Uterus (tissue), 3 donors: ENCODE measurements at regions not wholly inside any gene's neighbourhood (a gene's known extent, or its start where the extent isn't known, plus 50 kb on each side); places are given as distances from the start of the nearest gene placed in this dataset.

Source experiments
- DNase-seq, 2 donors: peaks; one replicate each; pipeline ENCODE4 v3.0.0-alpha.2; 2019 to 2020
- H3K27ac ChIP-seq, 2 donors: fragments of 200-600 bp; sonication (generic); 1 replicate in 1 of 2; 2 replicates in 1 of 2; pipeline ENCODE4 v1.5.1; 2016 to 2018
- H3K27me3 ChIP-seq, 2 donors: fragments of 200-600 bp; sonication (generic); one replicate each; pipeline ENCODE4 v1.5.1; 2018 to 2019; ENCODE audit warnings: control low read depth in 1 of 2
- H3K36me3 ChIP-seq, 2 donors: fragments of 200-600 bp; sonication (generic); one replicate each; pipeline ENCODE4 v1.5.1; 2019; ENCODE audit warnings: control low read depth in 1 of 2
- H3K4me1 ChIP-seq, 2 donors: fragments of 200-600 bp; sonication (generic); one replicate each; pipeline ENCODE4 v1.5.1; 2018 to 2019; ENCODE audit warnings: control low read depth in 1 of 2
- H3K4me3 ChIP-seq, 2 donors: fragments of 200-600 bp; sonication (generic); 1 replicate in 1 of 2; 2 replicates in 1 of 2; pipeline ENCODE4 v1.5.1; 2018 to 2019; ENCODE audit warnings: mild to moderate bottlenecking in 1 of 2
- H3K9me3 ChIP-seq, 2 donors: fragments of 200-600 bp; sonication (generic); one replicate each; pipeline ENCODE4 v1.5.1; 2019; ENCODE audit warnings: control low read depth in 1 of 2
- CTCF ChIP-seq, 4 experiments: fragments of 200-600 bp in 2 of 4; fragments of 450-650 bp in 2 of 4; sonication (generic) in 2 of 4; IDR thresholded peaks; one replicate each; pipeline ENCODE4 v1.5.1; 2016 to 2019; ENCODE audit warnings: antibody characterized with exemption in 4 of 4, mild to moderate bottlenecking in 2 of 4, moderate library complexity in 1 of 4
- POLR2A ChIP-seq, 2 donors: fragments of 450-650 bp; IDR thresholded peaks; one replicate each; pipeline ENCODE4 v1.6.1; 2016; ENCODE audit warnings: antibody characterized with exemption in 2 of 2, mild to moderate bottlenecking in 1 of 2, moderate library complexity in 1 of 2
- intact Hi-C: fragments of 100-400 bp; cut with DNase I; formaldehyde crosslinking; loops from one replicate; pipeline ENCODE4 v1.15.1; 2023; ENCODE audit warnings: low total_unique reads
- donor health status: DM: yes; HTN: yes; CAD: no.

GRCh38 chr5:116778651-116779280 is 204.1 kb upstream of the SEMA6A start:
- intact Hi-C loops = no loop called here
- no peaks in the 10 kb centered on the region for H3K4me1 ChIP-seq
- H3K9me3 ChIP-seq = no peaks in the 10 kb centered on the region
- no peak overlapping the region for H3K4me3 ChIP-seq
- DNase-seq = no peak
- H3K27me3 ChIP-seq = no peaks in the 10 kb centered on the region
- no peaks in the 10 kb centered on the region for H3K36me3 ChIP-seq
- no peak overlapping the region for H3K27ac ChIP-seq
- TF ChIP-seq CTCF (IDR thresholded peaks at IDR 0.05) (no peak), POLR2A (IDR thresholded peaks at IDR 0.05) (no peak)

GRCh38 chr5:116778032-116778431 is 203.4 kb upstream of the SEMA6A start:
- no peak overlapping the region for H3K4me3 ChIP-seq
- no peaks in the 10 kb centered on the region for H3K36me3 ChIP-seq
- TF ChIP-seq POLR2A (IDR thresholded peaks at IDR 0.05) (no peak), CTCF (IDR thresholded peaks at IDR 0.05) (no peak)
- no peaks in the 10 kb centered on the region for H3K9me3 ChIP-seq
- DNase-seq = no peak
- no peaks in the 10 kb centered on the region for H3K27me3 ChIP-seq
- no peaks in the 10 kb centered on the region for H3K4me1 ChIP-seq
- intact Hi-C loops = no loop called here
- H3K27ac ChIP-seq = no peak overlapping the region

DNA sequence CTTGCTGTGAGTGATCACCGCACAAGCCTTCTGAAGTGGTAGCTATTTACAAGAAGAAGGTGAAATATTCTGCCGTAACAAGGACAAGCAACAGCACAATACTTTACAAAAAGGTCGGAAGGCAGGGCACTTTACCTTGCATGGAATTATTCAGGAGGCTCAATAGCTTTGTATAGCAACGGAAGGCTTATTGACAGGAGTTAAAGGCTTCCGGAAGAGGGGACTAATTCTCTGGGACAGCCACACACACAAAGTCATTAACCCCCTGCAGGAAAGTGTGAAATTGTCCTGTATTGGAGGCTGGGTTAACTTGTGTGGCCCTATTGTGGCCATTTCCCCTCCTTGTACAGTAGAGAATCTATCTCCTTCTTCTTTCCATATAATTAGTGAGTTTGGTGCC is 199.3 kb upstream of the SEMA6A start:
- no peaks in the 10 kb centered on the region for H3K9me3 ChIP-seq
- no peak overlapping the region for H3K4me3 ChIP-seq
- intact Hi-C loops = no loop called here
- no peaks in the 10 kb centered on the region for H3K27me3 ChIP-seq
- DNase-seq = no peak
- H3K36me3 ChIP-seq = no peaks in the 10 kb centered on the region
- TF ChIP-seq POLR2A (IDR thresholded peaks at IDR 0.05) = no peak
- no peak for TF ChIP-seq CTCF (IDR thresholded peaks at IDR 0.05)
- no peaks in the 10 kb centered on the region for H3K4me1 ChIP-seq
- no peak overlapping the region for H3K27ac ChIP-seq

DNA sequence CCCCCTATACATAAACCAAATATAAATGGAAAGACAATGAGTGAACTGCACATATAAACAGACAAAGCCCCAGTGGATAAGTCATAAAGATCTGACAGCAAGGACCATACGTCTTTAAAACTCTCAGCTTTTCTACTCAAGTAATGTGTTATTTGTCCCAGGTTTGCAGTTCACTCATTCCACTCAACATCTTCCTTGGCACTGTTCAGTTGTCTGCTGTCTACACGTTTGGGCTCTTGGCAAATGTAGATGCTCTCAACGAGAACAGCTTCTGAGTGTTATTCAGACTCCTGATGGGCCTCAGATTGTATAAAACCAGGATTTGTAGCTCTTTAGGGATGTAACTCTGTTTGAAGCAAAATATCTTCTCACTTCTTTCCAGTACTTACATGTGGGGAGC is 198.2 kb upstream of the SEMA6A start:
- intact Hi-C loops = no loop called here
- Histone ChIP-seq H3K4me3 (no peak overlapping the region), H3K9me3 (no peaks in the 10 kb centered on the region), H3K27me3 (no peaks in the 10 kb centered on the region), H3K4me1 (no peaks in the 10 kb centered on the region), H3K27ac (no peak overlapping the region), H3K36me3 (no peaks in the 10 kb centered on the region)
- no peak for DNase-seq
- TF ChIP-seq POLR2A (IDR thresholded peaks at IDR 0.05) = no peak
- no peak for TF ChIP-seq CTCF (IDR thresholded peaks at IDR 0.05)

DNA sequence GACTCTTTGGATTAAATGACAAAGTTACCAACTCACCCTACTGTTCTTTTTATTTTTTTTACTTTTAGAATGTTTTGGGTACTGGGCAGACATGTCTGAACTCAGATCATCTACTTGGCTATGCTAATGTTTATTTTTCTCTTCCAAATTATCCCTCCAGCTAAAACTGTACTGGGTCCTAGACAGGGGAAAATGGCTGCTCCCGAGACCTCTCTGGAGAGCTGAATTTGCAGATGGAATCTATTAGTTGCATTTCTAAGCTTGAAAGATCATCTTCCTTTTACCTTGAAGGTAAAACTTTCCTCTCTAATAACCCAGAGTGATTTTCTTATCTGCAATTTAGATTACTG is 197.5 kb upstream of the SEMA6A start:
- TF ChIP-seq CTCF (IDR thresholded peaks at IDR 0.05) (no peak), POLR2A (IDR thresholded peaks at IDR 0.05) (no peak)
- H3K4me3 ChIP-seq = no peak overlapping the region
- H3K9me3 ChIP-seq = no peaks in the 10 kb centered on the region
- no peak overlapping the region for H3K27ac ChIP-seq
- no peaks in the 10 kb centered on the region for H3K36me3 ChIP-seq
- no peaks in the 10 kb centered on the region for H3K4me1 ChIP-seq
- DNase-seq = no peak
- intact Hi-C loops = no loop called here
- no peaks in the 10 kb centered on the region for H3K27me3 ChIP-seq
